ENCODE measurements at regions not wholly inside any gene's neighbourhood (a gene's known extent, or its start where the extent isn't known, plus 50 kb on each side); places are given as distances from the start of the nearest gene placed in this dataset.

DNA sequence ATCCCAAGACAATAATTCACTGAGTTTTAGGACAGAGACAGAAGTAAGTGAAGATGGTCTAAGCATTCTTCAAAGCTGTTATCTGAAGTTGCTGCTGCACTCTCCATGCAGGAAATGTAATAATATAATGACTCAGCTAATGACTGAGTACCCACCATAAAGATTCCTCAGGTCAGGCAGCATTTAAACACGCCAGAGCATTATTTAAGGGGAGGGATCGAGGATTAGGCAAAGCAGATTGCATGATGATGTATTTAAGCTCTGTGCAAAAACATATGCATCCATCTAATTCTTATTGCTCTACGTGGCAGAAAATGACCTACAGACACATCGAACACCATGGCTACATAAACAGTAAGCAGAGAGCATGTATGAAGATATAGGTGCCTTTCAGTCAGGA lies 216.4 kb downstream of the UNC5CL start:
- TF ChIP-seq CTCF (IDR thresholded peaks at IDR 0.05; ENCODE audit: control insufficient read depth, extremely low read depth, insufficient read depth): no peak
- no peak overlapping the region for H3K4me3 ChIP-seq (ENCODE audit: low read depth, low read length)
- no peak for DNase-seq (ENCODE audit: low read depth)

DNA sequence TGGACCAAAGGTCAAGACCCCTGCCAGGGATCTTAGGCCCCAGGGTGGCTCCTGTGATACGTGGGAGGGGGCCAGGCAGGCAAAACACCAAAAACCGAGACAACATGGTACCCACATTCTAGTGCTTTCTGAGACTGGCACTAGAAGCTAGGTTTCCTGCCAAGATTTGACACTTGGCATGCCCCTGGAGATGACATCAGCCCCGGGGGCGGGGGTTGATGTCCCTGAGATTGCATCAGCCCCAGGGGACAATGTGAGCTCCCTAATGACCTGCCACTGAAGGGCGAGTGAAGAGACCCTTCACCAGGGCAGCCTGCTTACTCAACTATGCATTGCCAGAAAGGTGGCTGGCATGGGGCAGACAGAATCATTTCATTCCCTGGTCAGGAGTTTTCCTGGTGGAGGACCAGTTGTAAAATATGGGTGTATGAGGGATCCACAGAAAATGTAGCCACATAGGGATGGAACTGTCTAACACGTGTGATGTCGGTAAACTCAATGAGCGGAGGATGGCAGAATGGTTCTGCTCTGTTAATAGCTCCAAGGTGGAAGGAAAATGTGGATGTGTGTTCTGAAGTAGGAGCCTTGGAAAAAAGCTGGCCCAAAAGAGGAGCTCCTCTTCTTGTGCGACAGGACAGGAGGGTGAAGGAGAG lies 219.7 kb downstream of the UNC5CL start:
- TF ChIP-seq CTCF (IDR thresholded peaks at IDR 0.05; ENCODE audit: control insufficient read depth, extremely low read depth, insufficient read depth): no peak
- no peak for DNase-seq (ENCODE audit: low read depth)
- H3K4me3 ChIP-seq (ENCODE audit: low read depth, low read length): no peak overlapping the region

DNA sequence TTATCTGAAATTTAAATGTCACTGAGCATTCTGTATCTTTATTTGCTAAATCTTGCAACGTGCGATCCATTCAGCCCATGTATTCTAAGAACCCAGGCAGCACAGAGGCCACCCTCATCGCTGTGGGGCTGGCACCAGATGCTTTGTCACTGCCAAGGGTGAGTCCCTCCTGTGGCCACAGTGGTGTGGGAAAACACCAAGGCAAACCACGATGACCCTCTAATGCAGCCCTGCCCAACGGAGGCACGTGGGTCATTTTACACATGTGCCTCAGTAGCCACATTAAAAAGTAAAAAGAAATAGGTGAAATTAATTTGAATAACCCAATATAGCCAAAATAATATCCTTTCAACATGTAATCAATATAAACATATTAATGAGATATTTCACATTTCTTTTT lies 221.7 kb downstream of the UNC5CL start:
- TF ChIP-seq CTCF (IDR thresholded peaks at IDR 0.05; ENCODE audit: control insufficient read depth, extremely low read depth, insufficient read depth): no peak
- no peak for DNase-seq (ENCODE audit: low read depth)
- H3K4me3 ChIP-seq (ENCODE audit: low read depth, low read length): no peak overlapping the region

GRCh38 chr6:40816601-40817000 lies 222.4 kb downstream of the UNC5CL start:
- no peak overlapping the region for H3K4me3 ChIP-seq (ENCODE audit: low read depth, low read length)
- DNase-seq (ENCODE audit: low read depth): no peak
- no peak for TF ChIP-seq CTCF (IDR thresholded peaks at IDR 0.05; ENCODE audit: control insufficient read depth, extremely low read depth, insufficient read depth)

DNA sequence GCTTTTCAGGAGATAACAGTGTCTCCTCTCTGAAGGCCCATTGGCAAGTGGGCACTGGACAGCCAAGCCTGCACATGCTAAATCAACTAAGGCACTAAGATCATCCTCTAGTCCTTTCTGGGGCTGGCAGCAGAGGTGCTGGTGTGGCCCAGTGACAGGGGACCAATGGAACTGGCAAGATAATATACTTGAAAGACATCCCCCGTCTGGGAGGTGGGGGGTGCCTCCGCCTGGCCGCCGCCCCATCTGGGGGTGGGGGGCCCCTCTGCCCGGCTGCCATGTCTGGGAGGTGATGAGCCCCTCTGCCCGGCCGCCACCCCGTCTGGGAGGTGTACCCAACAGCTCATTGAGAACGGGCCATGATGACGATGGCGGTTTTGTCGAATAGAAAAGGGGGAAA lies 223.3 kb downstream of the UNC5CL start:
- no peak for TF ChIP-seq CTCF (IDR thresholded peaks at IDR 0.05; ENCODE audit: control insufficient read depth, extremely low read depth, insufficient read depth)
- DNase-seq (ENCODE audit: low read depth): no peak
- H3K4me3 ChIP-seq (ENCODE audit: low read depth, low read length): no peak overlapping the region

GRCh38 chr6:40810171-40810570 lies 223.0 kb upstream of the LRFN2 start:
- no peak for DNase-seq (ENCODE audit: low read depth)
- TF ChIP-seq CTCF (IDR thresholded peaks at IDR 0.05; ENCODE audit: control insufficient read depth, extremely low read depth, insufficient read depth): no peak
- no peak overlapping the region for H3K4me3 ChIP-seq (ENCODE audit: low read depth, low read length)

DNA sequence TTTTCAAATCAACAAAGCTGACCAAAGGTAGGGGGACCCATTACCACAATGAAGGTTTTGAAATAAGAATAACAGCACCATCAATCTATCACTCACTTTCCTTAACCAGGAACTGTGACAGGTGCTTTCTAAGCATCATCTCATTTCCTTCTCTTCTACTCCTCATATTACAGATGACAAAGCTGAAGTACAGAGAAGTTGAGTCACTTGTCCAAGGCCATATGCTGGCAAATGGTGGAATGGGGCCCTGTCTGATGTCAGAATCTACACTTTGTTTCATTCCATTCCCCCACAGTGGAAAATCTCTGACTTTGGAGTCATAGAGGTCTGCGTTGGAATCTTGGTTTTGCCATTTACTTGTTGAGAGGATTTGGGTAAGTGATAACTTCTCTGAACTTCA lies 222.5 kb upstream of the LRFN2 start:
- TF ChIP-seq CTCF (IDR thresholded peaks at IDR 0.05; ENCODE audit: control insufficient read depth, extremely low read depth, insufficient read depth): no peak
- H3K4me3 ChIP-seq (ENCODE audit: low read depth, low read length): no peak overlapping the region
- no peak for DNase-seq (ENCODE audit: low read depth)

All from LNCaP clone FGC (cell line).